Endothelial cell of umbilical vein (primary cell): ENCODE measurements at regions not wholly inside any gene's neighbourhood (a gene's known extent, or its start where the extent isn't known, plus 50 kb on each side); places are given as distances from the start of the nearest gene placed in this dataset.

Experiments used
- BruUV-seq: library from RNA; stranded (reverse); fragments of 400-500 nt; replicated peaks from 2 replicates; lab custom pipeline; 2021; lab: Mats Ljungman, UMichigan
- CTCF ChIA-PET: fragments of 300-600, 350-600 bp; sonication (Branson Sonifier 250); formaldehyde crosslinking; loops from one replicate; lab custom pipeline; 2021; ENCODE audit warnings: antibody characterized with exemption, inconsistent platforms; lab: Charles Lee
- POLR2A ChIA-PET: fragments of 300-600, 350-600 bp; sonication (Branson Sonifier 250); formaldehyde crosslinking; loops from one replicate; lab custom pipeline; 2021; ENCODE audit warnings: antibody characterized with exemption, inconsistent platforms; lab: Charles Lee
- DNase-seq: peaks from one replicate; pipeline ENCODE4 v3.0.0-alpha.2; 2011; ENCODE audit warnings: low read depth, low spot score
- FAIRE-seq: peaks from 2 replicates; lab custom pipeline; 2011; peaks lifted over from hg19 to GRCh38; lab: Jason Lieb, UNC
- H2AFZ ChIP-seq: 2 replicates; pipeline ENCODE4 v1.6.0; 2012; ENCODE audit warnings: low read depth, low read length, control low read depth, inconsistent platforms
- H3K27ac ChIP-seq: 2 replicates; pipeline ENCODE4 v1.5.1; 2011; ENCODE audit warnings: low read depth, mild to moderate bottlenecking, control low read depth, low read length, moderate library complexity; ENCODE audit not compliant: insufficient read depth
- H3K27me3 ChIP-seq, 2 experiments: 2 replicates each; pipeline versions ENCODE4 v1.6.0 to v1.6.1; 2011; ENCODE audit warnings: low read length in 2 of 2, mixed read lengths in 1 of 2; ENCODE audit not compliant: control insufficient read depth in 2 of 2, insufficient read depth in 2 of 2
- H3K36me3 ChIP-seq, 2 experiments: 2 replicates in 1 of 2; 3 replicates in 1 of 2; pipeline ENCODE4 v1.5.1; 2011; ENCODE audit warnings: low read length in 2 of 2, mild to moderate bottlenecking in 1 of 2, moderate library complexity in 1 of 2; ENCODE audit not compliant: control insufficient read depth in 2 of 2, insufficient read depth in 2 of 2; ENCODE audit errors: extremely low read depth in 1 of 2
- H3K4me1 ChIP-seq: 3 replicates; pipeline ENCODE4 v1.5.1; 2011; ENCODE audit warnings: mild to moderate bottlenecking, low read length; ENCODE audit not compliant: control insufficient read depth, insufficient read depth; ENCODE audit errors: extremely low read depth
- H3K4me2 ChIP-seq: 2 replicates; pipeline ENCODE4 v1.6.1; 2011; ENCODE audit warnings: low read length, control low read depth, mixed read lengths; ENCODE audit not compliant: insufficient read depth
- H3K4me3 ChIP-seq, 3 experiments: fragments of 200-600 bp in 1 of 3; sonication (generic), shearing (Covaris generic) in 1 of 3; replicated peaks in 1 of 3; 2 replicates each; pipeline ENCODE4 v1.5.1; 2011 to 2016; ENCODE audit warnings: control low read depth in 3 of 3, low read length in 3 of 3, mild to moderate bottlenecking in 2 of 3, inconsistent platforms in 1 of 3, low read depth in 1 of 3, moderate library complexity in 1 of 3; ENCODE audit not compliant: insufficient read depth in 1 of 3
- H3K79me2 ChIP-seq: 2 replicates; pipeline ENCODE4 v1.6.0; 2012; ENCODE audit warnings: low read length, inconsistent platforms; ENCODE audit not compliant: control insufficient read depth, insufficient read depth
- H3K9ac ChIP-seq: replicated peaks from 2 replicates; pipeline ENCODE3; 2011; ENCODE audit warnings: low read length, control low read depth; ENCODE audit not compliant: insufficient read depth; ENCODE audit errors: extremely low read depth
- H3K9me1 ChIP-seq: replicated peaks from 3 replicates; pipeline ENCODE4 v1.6.0; 2011; ENCODE audit warnings: mild to moderate bottlenecking, low read length; ENCODE audit not compliant: control insufficient read depth, insufficient read depth; ENCODE audit errors: extremely low read depth
- H3K9me3 ChIP-seq: replicated peaks from 2 replicates; pipeline ENCODE4 v1.5.1; 2012; ENCODE audit warnings: low read length, inconsistent platforms; ENCODE audit not compliant: control insufficient read depth, insufficient read depth
- H4K20me1 ChIP-seq: replicated peaks from 2 replicates; pipeline ENCODE3; 2011; ENCODE audit warnings: mild to moderate bottlenecking, low read length; ENCODE audit not compliant: control insufficient read depth, insufficient read depth; ENCODE audit errors: extremely low read depth
- EZH2 ChIP-seq: IDR thresholded peaks from 2 replicates; pipeline ENCODE4 v1.6.1; 2012; ENCODE audit warnings: borderline replicate concordance, low read depth, mild to moderate bottlenecking, moderate library complexity, low read length, inconsistent platforms; ENCODE audit not compliant: severe bottlenecking
- FOS ChIP-seq: IDR thresholded peaks from 2 replicates; pipeline ENCODE4 v1.6.1; 2011; ENCODE audit warnings: mild to moderate bottlenecking, low read length, moderate library complexity, borderline replicate concordance; ENCODE audit not compliant: insufficient read depth
- GATA2 ChIP-seq: IDR thresholded peaks from 2 replicates; pipeline ENCODE4 v1.7.0; 2011; ENCODE audit warnings: low read depth, mild to moderate bottlenecking, moderate library complexity, mixed read lengths, low read length; ENCODE audit not compliant: insufficient read length, insufficient read depth
- JUN ChIP-seq: IDR thresholded peaks from 2 replicates; pipeline ENCODE4 v1.6.1; 2011; ENCODE audit warnings: borderline replicate concordance, low read depth; ENCODE audit not compliant: insufficient read length, insufficient read depth
- MYC ChIP-seq: IDR thresholded peaks from one replicate; pipeline ENCODE4 v1.6.1; 2011; ENCODE audit warnings: mild to moderate bottlenecking, low read depth, low read length
- POLR2A ChIP-seq: IDR thresholded peaks from 2 replicates; pipeline ENCODE4 v1.6.1; 2012; ENCODE audit warnings: low read depth, mild to moderate bottlenecking, control low read depth, low read length
- POLR2AphosphoS5 ChIP-seq: IDR thresholded peaks from 2 replicates; pipeline ENCODE4 v1.6.1; 2012; ENCODE audit warnings: low read depth, mild to moderate bottlenecking, control low read depth, low read length, moderate library complexity; ENCODE audit not compliant: insufficient read depth
- dilution Hi-C: fragments of 300-500 bp; cut with MboI; formaldehyde crosslinking; loops from one replicate; pipeline ENCODE4 v1.15.0; 2019; ENCODE audit warnings: low sequenced_read_pairs; ENCODE audit not compliant: extremely low pct_ligation_motif_present
- intact Hi-C: fragments of 100-400 bp; cut with micrococcal nuclease; formaldehyde crosslinking; loops from one replicate; pipeline ENCODE4 v1.10.0; 2022
- TF ChIP-seq, protein P1 (sequence below), 2 donors: IDR thresholded peaks; 1 replicate in 1 of 2; 2 replicates in 1 of 2; pipeline ENCODE4 v1.5.1; 2011; ENCODE audit warnings: low read length in 2 of 2, mild to moderate bottlenecking in 2 of 2, moderate library complexity in 2 of 2, control low read depth in 1 of 2, inconsistent platforms in 1 of 2, low read depth in 1 of 2; ENCODE audit not compliant: insufficient read depth in 1 of 2; ENCODE audit errors: extremely low read depth in 1 of 2
- TF ChIP-seq, protein P2 (sequence below): IDR thresholded peaks from 2 replicates; pipeline ENCODE4 v1.6.1; 2011; ENCODE audit not compliant: insufficient read depth, insufficient read length

DNA sequence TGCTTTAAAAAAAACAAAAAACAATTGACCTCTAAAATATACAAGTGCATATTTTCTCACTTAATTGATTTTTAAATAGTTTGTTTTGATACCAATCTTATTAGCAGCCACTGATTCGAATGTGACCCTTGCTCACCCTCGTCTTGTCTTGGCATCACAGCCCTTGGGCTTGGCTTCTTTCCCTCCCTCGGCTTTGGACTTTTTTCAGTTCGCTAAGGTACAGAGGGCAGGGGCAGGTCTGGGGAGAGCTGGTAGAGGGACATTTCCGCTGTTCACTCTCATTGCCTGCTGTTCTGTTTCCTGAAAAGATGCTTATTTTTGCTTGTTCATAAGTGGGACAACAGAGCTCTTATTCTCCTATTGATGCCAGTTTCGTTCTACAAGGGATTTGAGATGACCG is 88.5 kb upstream of the RPS6KA3 start:
- FAIRE-seq = no peak

More for the DNA sequence above, 88.5 kb upstream of the RPS6KA3 start:
- dilution Hi-C loops = no loop called here
- Histone ChIP-seq H2AFZ (no peak overlapping the region), H3K36me3 (no peaks in the 10 kb centered on the region), H3K9me1 (no peaks in the 10 kb centered on the region), H3K9ac (no peak overlapping the region), H3K4me1 (no peaks in the 10 kb centered on the region), H3K9me3 (no peaks in the 10 kb centered on the region), H3K27ac (no peak overlapping the region), H3K4me3 (no peak overlapping the region), H3K79me2 (no peaks in the 10 kb centered on the region), H3K27me3 (no peaks in the 10 kb centered on the region), H4K20me1 (no peaks in the 10 kb centered on the region), H3K4me2 (no peak overlapping the region)
- ChIA-PET CTCF (no interaction called here), POLR2A (no interaction called here)
- DNase-seq = no peak
- intact Hi-C loops = no loop called here
- TF ChIP-seq MYC = no peak
- TF ChIP-seq GATA2 = no peak
- TF ChIP-seq, protein P1, sequence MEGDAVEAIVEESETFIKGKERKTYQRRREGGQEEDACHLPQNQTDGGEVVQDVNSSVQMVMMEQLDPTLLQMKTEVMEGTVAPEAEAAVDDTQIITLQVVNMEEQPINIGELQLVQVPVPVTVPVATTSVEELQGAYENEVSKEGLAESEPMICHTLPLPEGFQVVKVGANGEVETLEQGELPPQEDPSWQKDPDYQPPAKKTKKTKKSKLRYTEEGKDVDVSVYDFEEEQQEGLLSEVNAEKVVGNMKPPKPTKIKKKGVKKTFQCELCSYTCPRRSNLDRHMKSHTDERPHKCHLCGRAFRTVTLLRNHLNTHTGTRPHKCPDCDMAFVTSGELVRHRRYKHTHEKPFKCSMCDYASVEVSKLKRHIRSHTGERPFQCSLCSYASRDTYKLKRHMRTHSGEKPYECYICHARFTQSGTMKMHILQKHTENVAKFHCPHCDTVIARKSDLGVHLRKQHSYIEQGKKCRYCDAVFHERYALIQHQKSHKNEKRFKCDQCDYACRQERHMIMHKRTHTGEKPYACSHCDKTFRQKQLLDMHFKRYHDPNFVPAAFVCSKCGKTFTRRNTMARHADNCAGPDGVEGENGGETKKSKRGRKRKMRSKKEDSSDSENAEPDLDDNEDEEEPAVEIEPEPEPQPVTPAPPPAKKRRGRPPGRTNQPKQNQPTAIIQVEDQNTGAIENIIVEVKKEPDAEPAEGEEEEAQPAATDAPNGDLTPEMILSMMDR (IDR thresholded peaks at IDR 0.05; ENCODE audit: extremely low read depth in 1 of 2, insufficient read depth in 1 of 2, low read depth in 1 of 2, low read length in 2 of 2) = no peak
- TF ChIP-seq FOS = no peak
- TF ChIP-seq, protein P2, sequence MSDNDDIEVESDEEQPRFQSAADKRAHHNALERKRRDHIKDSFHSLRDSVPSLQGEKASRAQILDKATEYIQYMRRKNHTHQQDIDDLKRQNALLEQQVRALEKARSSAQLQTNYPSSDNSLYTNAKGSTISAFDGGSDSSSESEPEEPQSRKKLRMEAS = no peak
- no peak for TF ChIP-seq POLR2AphosphoS5
- TF ChIP-seq POLR2A = no peak
- TF ChIP-seq EZH2 = no peak
- TF ChIP-seq JUN = no peak
- BruUV-seq = no TSS peak
